Gastroesophageal sphincter (tissue), 4 donors: ENCODE measurements at regions not wholly inside any gene's neighbourhood (a gene's known extent, or its start where the extent isn't known, plus 50 kb on each side); places are given as distances from the start of the nearest gene placed in this dataset.

Experiments used
- ATAC-seq: fragments of 150-250 bp; one replicate; pipeline ENCODE4 v1.9.1; 2016; ENCODE audit warnings: mild to moderate bottlenecking, moderate library complexity
- H3K27ac ChIP-seq, 4 donors: fragments of 200-600 bp; sonication (generic) in 3 of 4; 1 replicate in 3 of 4; 2 replicates in 1 of 4; pipeline ENCODE4 v1.5.1; 2016 to 2019
- H3K27me3 ChIP-seq: fragments of 200-600 bp; sonication (generic); one replicate; pipeline ENCODE4 v1.5.1; 2019
- H3K36me3 ChIP-seq, 2 donors: fragments of 200-600 bp; sonication (generic); one replicate each; pipeline ENCODE4 v1.5.1; 2019; ENCODE audit warnings: control low read depth in 1 of 2
- H3K4me1 ChIP-seq, 3 donors: fragments of 200-600 bp; sonication (generic); 1 replicate in 2 of 3; 2 replicates in 1 of 3; pipeline ENCODE4 v1.5.1; 2016 to 2019; ENCODE audit warnings: control low read depth in 2 of 3
- H3K4me3 ChIP-seq, 2 donors: fragments of 200-600 bp; sonication (generic); one replicate each; pipeline ENCODE4 v1.5.1; 2019; ENCODE audit warnings: mild to moderate bottlenecking in 1 of 2, moderate library complexity in 1 of 2
- H3K9me3 ChIP-seq, 3 donors: fragments of 200-600 bp; sonication (generic); one replicate each; pipeline ENCODE4 v1.5.1; 2017 to 2019; ENCODE audit warnings: control low read depth in 2 of 3
- CTCF ChIP-seq, 4 experiments: fragments of 200-600 bp in 2 of 4; fragments of 450-650 bp in 2 of 4; sonication (generic) in 1 of 4; IDR thresholded peaks; one replicate each; pipeline ENCODE4 v1.5.1; 2017 to 2019; ENCODE audit warnings: antibody characterized with exemption in 4 of 4, mild to moderate bottlenecking in 2 of 4, moderate library complexity in 2 of 4
- EP300 ChIP-seq: sonication (generic); formaldehyde crosslinking; IDR thresholded peaks from one replicate; pipeline ENCODE4 v1.6.1; 2017; ENCODE audit warnings: antibody characterized with exemption, mild to moderate bottlenecking
- POLR2A ChIP-seq, 2 donors: fragments of 450-650 bp; IDR thresholded peaks; one replicate each; pipeline ENCODE4 v1.6.1; 2017; ENCODE audit warnings: antibody characterized with exemption in 2 of 2, mild to moderate bottlenecking in 2 of 2, moderate library complexity in 1 of 2
- POLR2AphosphoS5 ChIP-seq: sonication (generic); formaldehyde crosslinking; IDR thresholded peaks from one replicate; pipeline ENCODE4 v1.6.1; 2017; ENCODE audit warnings: antibody characterized with exemption
- WGBS, 2 donors: methylation state at CpG; one replicate each; pipeline ENCODE4 v1.1.5; 2018; ENCODE audit warnings: low coverage in 1 of 2; 5-methylcytosine and 5-hydroxymethylcytosine counted together

GRCh38 chr16:52257534-52257933 is 289.4 kb downstream of the TOX3 start:
- no peak overlapping the region for H3K27ac ChIP-seq
- WGBS, 2 donors, result 64 to 73% methylated on average over 1 of the region's 1 CpG
- no peaks in the 10 kb centered on the region for H3K36me3 ChIP-seq
- no peaks in the 10 kb centered on the region for H3K4me1 ChIP-seq
- no peaks in the 10 kb centered on the region for H3K9me3 ChIP-seq
- TF ChIP-seq EP300, result no peak
- TF ChIP-seq POLR2AphosphoS5, result no peak
- no peak for TF ChIP-seq CTCF (IDR thresholded peaks at IDR 0.05)
- TF ChIP-seq POLR2A (IDR thresholded peaks at IDR 0.05), result no peak
- H3K27me3 ChIP-seq, result no peaks in the 10 kb centered on the region
- H3K4me3 ChIP-seq, result no peak overlapping the region
- ATAC-seq, result no peak

GRCh38 chr16:52256310-52257078 is 290.4 kb downstream of the TOX3 start:
- Histone ChIP-seq H3K27me3 (no peaks in the 10 kb centered on the region), H3K4me1 (no peaks in the 10 kb centered on the region), H3K27ac (no peak overlapping the region), H3K4me3 (no peak overlapping the region), H3K9me3 (no peaks in the 10 kb centered on the region), H3K36me3 (no peaks in the 10 kb centered on the region)
- ATAC-seq, result no peak
- WGBS, 2 donors, result 62 to 65% methylated on average over 3 of the region's 4 CpGs
- TF ChIP-seq POLR2AphosphoS5 (no peak), POLR2A (IDR thresholded peaks at IDR 0.05) (no peak), CTCF (IDR thresholded peaks at IDR 0.05) (no peak), EP300 (no peak)

DNA sequence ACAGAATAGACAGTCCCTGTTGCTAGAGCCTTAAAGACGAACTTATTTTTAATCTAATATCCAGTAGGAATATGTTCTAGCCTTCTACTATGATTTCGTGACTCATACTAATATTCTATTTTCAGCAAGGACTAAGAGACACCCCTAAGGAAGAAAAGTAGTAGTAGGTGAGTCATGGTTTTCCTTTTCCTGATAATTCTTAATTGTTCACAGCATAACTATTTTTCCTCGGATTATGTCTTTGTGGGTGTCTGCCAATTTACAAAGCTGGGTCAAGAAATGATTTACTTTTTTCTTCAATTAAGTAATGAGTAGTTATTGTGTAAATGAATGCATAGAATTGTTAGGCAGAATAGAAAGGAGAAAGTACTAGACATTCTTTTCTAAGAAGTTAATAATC is 292.2 kb downstream of the TOX3 start:
- 40 to 66% methylated on average over 3 of the region's 3 CpGs for WGBS, 2 donors
- no peak for ATAC-seq
- TF ChIP-seq POLR2AphosphoS5, result no peak
- no peak for TF ChIP-seq POLR2A (IDR thresholded peaks at IDR 0.05)
- no peak for TF ChIP-seq EP300
- TF ChIP-seq CTCF (IDR thresholded peaks at IDR 0.05), result no peak
- Histone ChIP-seq H3K4me1 (no peaks in the 10 kb centered on the region), H3K27ac (no peak overlapping the region), H3K4me3 (no peak overlapping the region), H3K27me3 (no peaks in the 10 kb centered on the region), H3K36me3 (no peaks in the 10 kb centered on the region), H3K9me3 (no peaks in the 10 kb centered on the region)

DNA sequence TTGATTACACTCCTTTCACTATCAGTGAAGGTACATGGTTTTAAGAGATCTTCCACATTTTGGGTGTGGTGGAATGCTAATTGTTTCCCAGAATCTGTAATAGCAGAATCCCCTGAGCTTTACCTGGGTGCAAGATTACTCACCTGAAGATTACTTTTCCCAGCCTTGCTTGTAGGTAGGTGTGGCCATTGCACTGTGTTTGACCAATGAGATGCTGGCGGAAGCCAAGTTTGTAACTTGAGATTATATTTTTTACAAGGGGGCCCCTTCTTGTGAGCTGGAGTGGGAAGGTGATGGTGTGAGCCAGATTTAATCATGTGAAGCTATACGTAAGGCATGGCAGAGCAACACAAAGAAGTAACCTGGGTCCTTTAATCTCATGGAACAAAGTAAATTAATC is 294.3 kb downstream of the TOX3 start:
- Histone ChIP-seq H3K4me3 (no peak overlapping the region), H3K9me3 (peaks cover 0 to 7% (median 0%) of the 10 kb centered on the region in 3 donors), H3K4me1 (no peaks in the 10 kb centered on the region), H3K36me3 (no peaks in the 10 kb centered on the region), H3K27ac (no peak overlapping the region), H3K27me3 (no peaks in the 10 kb centered on the region)
- ATAC-seq, result no peak
- TF ChIP-seq CTCF (IDR thresholded peaks at IDR 0.05) (no peak), POLR2AphosphoS5 (no peak), POLR2A (IDR thresholded peaks at IDR 0.05) (no peak), EP300 (no peak)
- WGBS, 2 donors, result 67 to 84% methylated on average over 2 of the region's 2 CpGs

DNA sequence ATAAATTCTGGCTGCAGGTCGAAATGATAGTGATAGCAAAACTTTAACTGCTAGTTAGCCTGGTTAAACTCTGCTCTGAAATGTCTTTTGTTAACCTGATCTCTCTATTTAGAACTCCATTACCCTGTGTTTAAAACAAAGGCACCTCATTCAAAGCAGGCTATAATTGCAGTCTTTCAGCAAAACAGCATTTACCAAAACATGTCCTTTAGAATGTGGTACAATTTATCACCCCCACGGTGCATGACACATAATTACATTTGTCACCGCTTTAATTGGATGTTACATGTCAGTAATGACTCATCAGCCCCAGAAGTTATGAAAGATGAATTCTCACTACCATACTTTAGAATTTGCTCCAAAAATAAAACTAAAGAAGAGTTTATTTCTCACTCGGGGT is 295.4 kb downstream of the TOX3 start:
- H3K27ac ChIP-seq, result no peak overlapping the region
- no peaks in the 10 kb centered on the region for H3K27me3 ChIP-seq
- ATAC-seq, result no peak
- no peaks in the 10 kb centered on the region for H3K36me3 ChIP-seq
- no peaks in the 10 kb centered on the region for H3K4me1 ChIP-seq
- H3K9me3 ChIP-seq, result peaks cover 0 to 19% (median 4%) of the 10 kb centered on the region in 3 donors
- H3K4me3 ChIP-seq, result no peak overlapping the region
- 11 to 33% methylated on average over 3 to 4 of the region's 4 CpGs for WGBS, 2 donors
- TF ChIP-seq CTCF (IDR thresholded peaks at IDR 0.05) (no peak), POLR2AphosphoS5 (peak; percentile 26)
